ENCODE measurements at regions not wholly inside any gene's neighbourhood (a gene's known extent, or its start where the extent isn't known, plus 50 kb on each side); places are given as distances from the start of the nearest gene placed in this dataset.

- Histone ChIP-seq H3K36me3 (ENCODE audit: control insufficient read depth in 2 of 2, extremely low read depth in 1 of 2, insufficient read depth in 2 of 2, low read length in 2 of 2) (no peaks in the 10 kb centered on the region), H3K4me1 (ENCODE audit: control insufficient read depth, extremely low read depth, insufficient read depth, low read length) (no peaks in the 10 kb centered on the region), H2AFZ (ENCODE audit: low read depth, low read length) (no peak overlapping the region), H3K27ac (ENCODE audit: insufficient read depth, low read depth, low read length) (no peak overlapping the region), H3K9ac (replicated peaks; ENCODE audit: extremely low read depth, insufficient read depth, low read length) (no peak overlapping the region), H3K27me3 (ENCODE audit: control insufficient read depth in 2 of 2, insufficient read depth in 2 of 2, low read length in 2 of 2) (peaks cover 0 to 5% of the 10 kb centered on the region in 2 experiments), H3K79me2 (ENCODE audit: control insufficient read depth, insufficient read depth, low read length) (no peaks in the 10 kb centered on the region), H3K4me3 (replicated peaks in 1 of 3; ENCODE audit: insufficient read depth in 1 of 3, low read depth in 1 of 3, low read length in 3 of 3) (no peak overlapping the region), H3K9me3 (replicated peaks; ENCODE audit: control insufficient read depth, insufficient read depth, low read length) (no peaks in the 10 kb centered on the region), H3K9me1 (replicated peaks; ENCODE audit: control insufficient read depth, extremely low read depth, insufficient read depth, low read length) (no peaks in the 10 kb centered on the region), H4K20me1 (replicated peaks; ENCODE audit: control insufficient read depth, extremely low read depth, insufficient read depth, low read length) (no peaks in the 10 kb centered on the region), H3K4me2 (ENCODE audit: insufficient read depth, low read length) (no peak overlapping the region)
- intact Hi-C loops (cut with micrococcal nuclease) (no loop called here), dilution Hi-C loops (cut with MboI; ENCODE audit: extremely low pct_ligation_motif_present, low sequenced_read_pairs) (no loop called here)
- CTCF ChIA-PET, result interaction anchor here (1.3 kb wide), 1 partner anchor 134 kb away, joined by 4 read pairs; the partner anchor contains the start of gene PDE5A
- BruUV-seq (replicated peaks), result no TSS peak
- FAIRE-seq (no peak), DNase-seq (ENCODE audit: low read depth, low spot score) (no peak)
- POLR2A ChIA-PET, result no interaction called here
- TF ChIP-seq EZH2 (IDR thresholded peaks at IDR 0.05; ENCODE audit: borderline replicate concordance, low read depth, low read length, severe bottlenecking), result no peak
- TF ChIP-seq GATA2 (IDR thresholded peaks at IDR 0.05; ENCODE audit: insufficient read depth, insufficient read length, low read depth, low read length), result no peak
- TF ChIP-seq FOS (IDR thresholded peaks at IDR 0.05; ENCODE audit: borderline replicate concordance, insufficient read depth, low read length), result no peak
- no peak for TF ChIP-seq MYC (IDR thresholded peaks at IDR 0.05; ENCODE audit: low read depth, low read length)
- no peak for TF ChIP-seq JUN (IDR thresholded peaks at IDR 0.05; ENCODE audit: borderline replicate concordance, insufficient read depth, insufficient read length, low read depth)
- TF ChIP-seq CTCF (IDR thresholded peaks at IDR 0.05; ENCODE audit: extremely low read depth in 1 of 2, insufficient read depth in 1 of 2, low read depth in 1 of 2, low read length in 2 of 2), result no peak
- TF ChIP-seq POLR2AphosphoS5 (IDR thresholded peaks at IDR 0.05; ENCODE audit: insufficient read depth, low read depth, low read length), result no peak
- no peak for TF ChIP-seq MAX (IDR thresholded peaks at IDR 0.05; ENCODE audit: insufficient read depth, insufficient read length)
- TF ChIP-seq POLR2A (IDR thresholded peaks at IDR 0.05; ENCODE audit: low read depth, low read length), result no peak
Measured at GRCh38 chr4:119763386-119763785, 134.8 kb upstream of the PDE5A start.
